COLO668 (cell line): ENCODE measurements at regions not wholly inside any gene's neighbourhood (a gene's known extent, or its start where the extent isn't known, plus 50 kb on each side); places are given as distances from the start of the nearest gene placed in this dataset.
"Not testable (repeated sequence)": the region's sequence is repeated elsewhere in the genome, so short reads cannot be mapped to it uniquely, and the experiment has no call there.

ENCODE experiments used
- DNase-seq: peaks from one replicate; lab custom pipeline; 2025; ENCODE audit not compliant: unreplicated experiment; lab: John Stamatoyannopoulos, UW

GRCh38 chr6:30807566-30807965 is 63.2 kb upstream of the IER3 start:
- not testable (repeated sequence) for DNase-seq

DNA sequence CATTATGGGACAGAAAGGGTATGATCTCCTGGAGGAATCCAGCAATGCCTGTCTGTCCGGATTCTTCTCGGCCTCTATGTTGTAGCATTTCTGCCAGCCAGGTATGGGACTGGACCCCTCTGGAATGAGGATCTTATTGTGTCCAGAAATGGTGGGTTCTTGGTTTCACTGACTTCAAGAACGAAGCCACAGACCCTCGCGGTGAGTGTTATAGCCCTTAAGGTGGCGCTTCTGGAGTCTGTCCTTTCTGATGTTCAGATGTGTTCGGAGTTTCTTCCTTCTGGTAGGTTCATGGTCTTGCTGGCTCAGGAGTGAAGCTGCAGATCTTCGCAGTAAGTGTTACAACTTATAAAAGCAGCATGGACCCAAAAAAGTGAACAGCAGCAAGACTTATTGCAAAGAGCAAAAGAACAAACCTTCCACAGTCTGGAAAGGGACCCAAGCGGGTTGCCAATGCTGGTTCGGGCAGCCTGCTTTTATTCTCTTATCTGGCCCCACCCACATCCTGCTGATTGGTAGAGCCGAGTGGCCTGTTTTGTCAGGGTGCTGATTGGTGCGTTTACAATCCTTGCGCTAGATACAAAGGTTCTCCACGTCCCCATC is 62.3 kb upstream of the IER3 start:
- DNase-seq, result no peak

DNA sequence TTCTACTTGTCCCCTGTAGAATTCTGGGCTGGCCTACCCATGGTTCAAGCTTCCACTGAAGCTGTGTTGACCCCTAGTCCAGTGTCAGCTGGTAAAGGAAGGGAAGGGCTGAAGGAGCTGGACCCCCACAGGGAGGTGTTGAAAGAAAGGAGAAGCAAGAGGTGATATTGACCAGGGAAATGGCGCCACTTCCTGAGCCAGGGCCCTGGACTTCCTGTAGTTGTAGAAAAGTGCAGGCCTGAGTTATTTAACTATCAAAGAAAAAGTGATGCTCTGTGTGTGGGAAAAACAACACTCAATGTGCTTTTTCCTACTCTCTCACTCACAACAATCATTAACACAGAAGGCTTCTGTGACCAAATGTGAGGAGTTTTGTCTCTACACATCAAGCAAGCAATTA is 60.0 kb upstream of the IER3 start:
- DNase-seq, result no peak

GRCh38 chr6:30802731-30803130 is 58.4 kb upstream of the IER3 start:
- no peak for DNase-seq

DNA sequence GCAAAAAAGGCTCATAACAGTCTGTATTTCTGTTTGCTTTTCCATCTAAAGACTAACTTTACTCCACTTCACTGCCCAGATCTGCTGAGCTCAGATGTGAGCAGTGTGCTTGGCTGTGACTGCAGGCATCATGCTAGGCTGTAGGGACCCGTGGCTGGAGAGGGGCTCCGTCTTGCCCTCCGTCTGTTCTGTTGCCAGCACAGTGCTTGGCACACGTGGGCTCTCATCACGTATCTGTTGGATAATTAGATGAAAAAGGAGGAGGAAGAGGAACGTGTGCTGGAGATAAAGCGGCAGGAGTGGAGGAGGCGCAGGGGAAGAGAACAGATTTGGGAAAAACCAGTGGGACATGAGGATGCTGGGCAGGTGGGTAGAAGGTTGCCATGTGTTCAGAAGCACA is 57.6 kb upstream of the IER3 start:
- no peak for DNase-seq

DNA sequence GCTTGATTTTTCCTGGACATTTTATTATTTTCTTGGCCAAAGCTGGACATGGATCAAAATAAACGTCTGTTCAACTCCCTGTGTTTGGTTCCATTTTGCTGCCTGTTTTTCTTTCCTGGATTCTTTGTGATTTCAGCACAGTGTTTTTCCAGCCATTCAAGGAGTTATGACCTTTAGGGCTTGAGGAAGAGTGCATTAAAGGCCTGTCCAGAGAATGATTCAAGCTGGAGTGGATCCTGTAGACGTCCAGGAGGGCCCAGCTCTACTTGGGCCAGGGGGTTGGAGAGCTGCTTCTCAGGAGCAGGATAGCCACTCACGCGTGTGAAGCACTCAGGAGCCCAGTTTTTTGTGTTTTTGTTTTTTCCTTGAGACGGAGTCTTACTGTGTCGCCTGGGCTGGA is 56.5 kb upstream of the IER3 start:
- no peak for DNase-seq

DNA sequence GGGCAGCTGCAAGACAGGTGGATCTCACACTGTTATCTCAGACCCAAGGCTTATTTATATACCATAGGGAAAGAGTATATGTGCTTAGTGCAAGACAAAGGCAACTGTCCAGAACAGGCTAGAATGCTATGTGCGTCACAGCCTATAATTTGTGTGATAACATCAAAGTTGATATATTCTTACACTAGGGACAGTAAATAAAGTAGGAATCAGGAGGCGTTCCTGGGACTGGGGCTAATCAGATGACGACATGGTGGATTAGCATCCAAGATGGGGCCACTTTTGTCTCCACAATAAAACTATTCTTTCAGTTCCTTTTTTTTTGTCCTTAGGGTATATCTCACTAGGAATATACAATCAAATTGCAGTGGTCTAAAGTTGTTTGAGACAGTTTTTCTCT is 54.9 kb upstream of the IER3 start:
- no peak for DNase-seq

GRCh38 chr6:30798494-30798893 is 54.1 kb upstream of the IER3 start:
- DNase-seq, result no peak

DNA sequence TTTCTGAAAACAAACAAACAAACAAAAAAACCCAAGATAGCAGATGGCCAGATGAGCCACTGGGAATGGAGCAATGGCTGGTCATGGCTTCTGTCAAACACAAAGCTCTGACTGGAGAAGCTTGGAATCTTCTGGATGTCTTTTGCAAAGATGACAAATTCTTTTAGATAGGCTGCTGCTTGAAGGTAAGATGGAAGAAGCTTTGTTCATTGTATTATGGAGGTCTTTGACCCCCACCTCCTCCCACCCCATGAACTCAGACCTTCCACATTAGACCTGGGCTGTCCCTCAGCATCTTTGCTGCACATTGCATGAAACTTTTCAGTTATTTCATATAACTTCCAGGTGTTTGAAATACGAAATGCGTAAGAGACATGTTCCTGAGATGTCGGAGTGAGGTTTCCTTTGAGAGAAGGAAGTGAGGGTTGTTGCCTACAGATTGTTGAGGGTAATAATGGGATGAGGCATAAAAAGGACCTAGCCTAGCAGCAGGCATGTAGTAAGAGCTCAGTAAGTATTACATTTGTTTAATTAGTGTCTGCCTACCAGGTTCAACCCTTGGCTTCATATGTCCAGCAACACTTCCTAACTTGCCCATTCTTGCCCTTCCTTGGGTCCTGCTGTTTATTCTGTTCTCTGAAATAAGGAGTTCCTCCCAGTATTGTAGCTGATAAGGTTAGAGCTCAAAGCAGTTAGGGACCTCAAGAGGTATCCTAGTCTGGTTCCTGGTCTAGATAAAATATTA is 51.4 kb upstream of the IER3 start:
- no peak for DNase-seq
